GM12892 (cell line): ENCODE measurements at regions not wholly inside any gene's neighbourhood (a gene's known extent, or its start where the extent isn't known, plus 50 kb on each side); places are given as distances from the start of the nearest gene placed in this dataset.

Experiments used
- POLR2A ChIP-seq: IDR thresholded peaks from 2 replicates; pipeline ENCODE4 v1.6.1; 2011; ENCODE audit warnings: low read depth, low read length, control low read depth
- POLR2AphosphoS5 ChIP-seq: IDR thresholded peaks from 2 replicates; pipeline ENCODE4 v1.6.1; 2011; ENCODE audit warnings: low read depth, low read length, control low read depth
- TAF1 ChIP-seq: IDR thresholded peaks from 2 replicates; pipeline ENCODE4 v1.6.1; 2011; ENCODE audit warnings: low read depth, mild to moderate bottlenecking, control low read depth, low read length, borderline replicate concordance

DNA sequence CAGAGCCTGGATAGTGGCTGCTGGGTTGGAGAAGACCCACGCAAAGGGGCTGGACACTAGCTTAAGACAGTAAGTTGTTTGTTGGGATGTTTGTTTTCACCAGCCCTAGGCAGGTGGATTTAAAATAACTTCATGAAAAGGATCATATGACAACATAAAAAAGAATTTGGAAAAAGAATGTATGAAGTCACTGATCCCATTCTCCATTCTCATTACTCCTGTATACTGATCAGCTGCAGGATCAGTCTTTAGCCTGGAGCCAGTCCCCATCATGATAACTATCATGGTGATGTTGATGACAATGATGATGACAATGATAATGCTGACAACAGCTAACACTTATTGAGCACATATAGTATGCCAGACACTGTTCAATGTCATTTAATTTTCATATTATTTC is 92.1 kb upstream of the IFNE start:
- TF ChIP-seq TAF1: no peak
- TF ChIP-seq POLR2A: no peak
- TF ChIP-seq POLR2AphosphoS5: no peak
